Stimulated activated CD8-positive, alpha-beta memory T cell treated with anti-CD3 and anti-CD28 coated beads, Interleukin-4, amount 100 ng/mL, for 1 hour (primary cell): ENCODE measurements at regions not wholly inside any gene's neighbourhood (a gene's known extent, or its start where the extent isn't known, plus 50 kb on each side); places are given as distances from the start of the nearest gene placed in this dataset.
"Not testable (repeated sequence)": the region's sequence is repeated elsewhere in the genome, so short reads cannot be mapped to it uniquely, and the experiment has no call there.

Source experiments
- DNase-seq, 2 donors: peaks; one replicate each; pipeline ENCODE4 v3.0.0-alpha.2; 2020; ENCODE audit warnings: low read depth in 2 of 2, low spot score in 1 of 2

GRCh38 chr13:59076386-59076785, 1087.3 kb downstream of the DIAPH3 start:
- not testable (repeated sequence) for DNase-seq

GRCh38 chr13:59086147-59086546, 1077.6 kb downstream of the DIAPH3 start:
- DNase-seq: no peak

DNA sequence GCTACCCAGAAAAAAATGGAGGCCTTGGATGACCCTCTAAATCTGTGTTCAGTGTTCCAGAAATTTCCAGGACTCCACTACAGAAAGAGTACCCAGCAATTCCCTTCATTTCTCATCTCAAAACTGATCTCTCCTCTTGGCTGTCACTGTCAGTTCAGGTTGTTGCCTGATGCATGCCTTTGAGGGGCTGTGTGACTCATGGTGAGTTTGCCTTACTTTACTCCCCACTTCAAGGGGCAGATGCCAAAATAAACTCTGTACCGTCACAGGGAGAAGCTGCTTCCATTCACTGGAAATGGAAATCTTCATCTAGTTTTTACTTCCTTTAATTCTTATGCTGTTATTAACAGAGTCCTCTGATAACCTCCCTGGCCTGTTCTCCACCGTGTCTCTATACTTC, 1075.0 kb downstream of the DIAPH3 start:
- no peak for DNase-seq

- DNase-seq: no peak
Observed at GRCh38 chr13:59094181-59094580, 1069.5 kb downstream of the DIAPH3 start.

GRCh38 chr13:59099182-59099974, 1064.3 kb downstream of the DIAPH3 start:
- no peak for DNase-seq

GRCh38 chr13:59103004-59103768, 1060.5 kb downstream of the DIAPH3 start:
- DNase-seq: no peak

DNA sequence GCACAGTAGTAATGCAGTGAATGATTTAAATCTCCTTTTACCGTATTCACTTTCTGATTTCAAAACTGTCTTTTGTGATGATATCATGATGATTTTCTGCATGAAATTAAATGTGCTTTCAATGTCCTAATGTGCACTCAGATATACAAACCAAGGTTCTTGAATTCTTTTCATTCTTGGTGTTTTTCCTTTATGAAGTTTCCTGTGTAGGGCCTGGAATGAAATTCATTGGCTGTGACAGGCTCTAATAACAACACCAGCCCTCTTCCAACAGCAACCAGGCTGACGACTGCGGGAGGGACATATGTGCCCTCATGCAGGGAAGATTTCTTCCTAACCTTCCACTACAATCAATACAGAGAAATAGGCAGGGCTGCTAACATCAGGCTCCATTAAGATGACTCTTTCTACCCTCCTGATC, 1052.0 kb downstream of the DIAPH3 start:
- no peak for DNase-seq

DNA sequence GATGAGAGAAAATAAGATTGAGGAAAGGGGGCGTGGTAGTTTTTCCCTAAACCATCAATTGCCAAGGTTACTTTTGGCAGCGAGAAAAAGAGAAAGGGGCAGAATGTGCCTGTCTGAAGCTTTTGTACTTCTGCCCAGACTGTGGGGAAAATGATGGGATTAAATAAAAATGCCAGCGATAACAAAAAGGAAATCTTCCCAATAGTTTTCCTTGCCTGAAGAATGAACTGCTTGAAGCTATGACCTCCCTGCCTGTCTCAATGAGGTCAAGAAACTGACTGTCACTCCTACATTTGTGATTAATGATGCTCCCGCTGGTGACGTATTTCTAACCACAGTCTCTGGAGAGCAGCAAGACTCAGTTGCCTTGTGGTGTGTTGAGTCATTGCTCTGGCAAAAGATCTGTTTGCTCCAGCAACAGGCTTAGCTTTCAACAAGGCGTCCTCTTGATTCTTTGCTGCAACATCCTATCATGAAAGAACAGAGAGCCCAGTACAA, 1051.5 kb downstream of the DIAPH3 start:
- DNase-seq: no peak

DNA sequence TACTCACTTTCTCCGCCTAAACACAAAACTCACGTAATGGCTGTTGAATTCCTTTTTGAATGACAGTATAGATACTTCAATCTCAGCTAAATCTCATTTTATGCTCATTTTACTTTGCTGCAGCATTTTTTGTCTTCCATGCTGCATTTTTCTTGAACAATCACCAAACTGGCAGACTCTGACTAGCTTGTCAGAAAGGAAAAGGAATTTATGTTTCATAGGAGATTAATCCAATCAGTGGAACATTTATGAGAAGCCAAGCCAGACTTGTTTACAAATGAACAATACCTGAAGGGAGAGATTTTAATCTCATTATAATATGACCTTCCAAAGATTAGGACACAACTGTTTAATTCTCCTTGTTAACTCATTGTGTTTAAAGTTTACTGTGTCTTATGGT, 1044.3 kb downstream of the DIAPH3 start:
- no peak for DNase-seq

- DNase-seq: no peak
Observed at GRCh38 chr13:59120297-59120843, 1043.4 kb downstream of the DIAPH3 start.

DNA sequence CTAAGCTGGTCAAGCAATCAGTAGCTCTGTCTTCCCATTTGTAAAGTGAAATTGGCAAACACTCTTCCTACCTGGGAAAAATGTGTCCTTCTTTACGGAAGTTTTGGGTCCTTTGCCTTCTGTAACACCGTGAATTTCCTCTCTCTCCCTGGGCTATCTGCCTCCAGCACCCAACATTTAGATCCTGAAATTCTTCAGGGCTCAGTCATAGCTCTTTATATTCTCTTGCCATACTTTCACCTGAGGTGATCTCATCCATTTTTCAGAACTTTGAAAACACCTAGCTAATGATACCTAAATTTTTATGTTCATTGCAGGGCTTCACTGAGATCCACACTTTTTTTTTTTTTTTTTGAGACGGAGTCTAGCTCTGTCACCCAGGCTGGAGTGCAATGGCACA, 1042.2 kb downstream of the DIAPH3 start:
- DNase-seq: no peak

GRCh38 chr13:59126474-59126873, 1037.3 kb downstream of the DIAPH3 start:
- no peak for DNase-seq

- DNase-seq: no peak
Observed at GRCh38 chr13:59133903-59134302, 1029.8 kb downstream of the DIAPH3 start.

DNA sequence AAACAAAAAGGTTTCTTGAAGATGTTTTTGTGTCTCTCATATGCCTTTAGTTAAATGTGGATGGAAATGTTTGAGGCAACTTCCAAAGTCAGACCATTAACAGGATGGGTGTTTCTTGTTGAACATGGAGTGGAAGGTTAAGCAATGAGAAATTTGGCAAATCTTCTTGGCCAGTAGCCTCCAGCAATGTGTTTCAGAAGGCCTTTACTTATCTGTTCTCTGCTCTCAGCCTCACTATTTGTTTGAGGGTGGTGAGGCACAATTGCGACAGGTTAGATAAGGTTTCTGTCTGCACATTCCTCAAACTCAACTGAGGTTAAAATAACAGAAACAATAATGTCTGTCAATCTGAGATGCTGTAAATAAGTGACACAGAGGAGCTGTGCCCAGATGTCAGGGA, 1019.0 kb downstream of the DIAPH3 start:
- no peak for DNase-seq

GRCh38 chr13:59145381-59145780, 1018.3 kb downstream of the DIAPH3 start:
- DNase-seq: no peak

DNA sequence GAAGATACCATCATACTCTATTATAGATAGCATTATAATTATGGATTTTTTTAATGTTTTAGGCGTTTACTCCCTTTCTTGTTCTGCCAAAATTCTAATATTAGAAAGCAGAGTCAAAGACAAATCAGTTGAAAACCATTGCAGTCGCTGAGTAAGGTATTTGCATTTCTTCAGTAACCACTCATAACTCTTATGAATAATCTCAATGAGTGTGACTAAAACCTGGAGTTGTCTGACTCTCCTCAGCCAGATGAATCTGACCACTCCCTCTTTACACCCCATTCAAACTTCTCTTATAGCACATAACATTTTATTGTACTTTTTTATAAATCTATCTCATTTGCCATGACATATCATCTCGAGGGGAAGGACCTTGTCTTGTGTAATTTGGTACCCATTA, 1006.5 kb downstream of the DIAPH3 start:
- no peak for DNase-seq

- DNase-seq: no peak
Observed at GRCh38 chr13:59166174-59166573, 997.6 kb downstream of the DIAPH3 start.

- DNase-seq: no peak
Observed at GRCh38 chr13:59172076-59172475, 991.7 kb downstream of the DIAPH3 start.

GRCh38 chr13:59176775-59177174, 987.0 kb downstream of the DIAPH3 start:
- no peak for DNase-seq

DNA sequence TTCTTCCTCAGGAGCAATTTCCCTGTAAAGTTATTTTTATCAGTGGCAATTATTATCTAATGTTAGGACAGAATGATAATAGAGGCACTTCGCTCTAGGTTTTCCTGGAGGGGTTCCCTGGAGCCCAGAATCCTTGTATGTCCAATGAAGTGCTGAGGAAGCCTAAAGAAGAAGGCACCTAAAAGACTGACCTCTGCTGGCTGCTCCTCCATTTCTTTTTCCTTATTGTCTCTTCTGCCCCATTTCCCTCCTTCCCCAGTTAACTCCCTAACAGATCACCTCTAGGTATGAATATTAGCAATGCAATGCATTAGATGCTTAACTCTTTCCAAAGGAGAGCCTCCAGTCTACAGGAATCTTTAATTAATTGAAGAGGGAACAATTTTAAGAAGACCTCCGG, 985.4 kb downstream of the DIAPH3 start:
- no peak for DNase-seq

GRCh38 chr13:59182241-59182640, 981.5 kb downstream of the DIAPH3 start:
- no peak for DNase-seq

GRCh38 chr13:59197397-59197796, 966.3 kb downstream of the DIAPH3 start:
- DNase-seq: no peak
